ENCODE measurements at regions not wholly inside any gene's neighbourhood (a gene's known extent, or its start where the extent isn't known, plus 50 kb on each side); places are given as distances from the start of the nearest gene placed in this dataset.
"Not testable (repeated sequence)": the region's sequence is repeated elsewhere in the genome, so short reads cannot be mapped to it uniquely, and the experiment has no call there.

GRCh38 chr4:3599951-3600350 lies 67.7 kb upstream of the LRPAP1 start:
- DNase-seq (no peak), ATAC-seq (no peak)
- H3K9me3 ChIP-seq = no peaks in the 10 kb centered on the region
- no peaks in the 10 kb centered on the region for H3K4me1 ChIP-seq
- H3K36me3 ChIP-seq = no peaks in the 10 kb centered on the region
- H3K27me3 ChIP-seq = peaks cover 9% of the 10 kb centered on the region
- no peak overlapping the region for H3K27ac ChIP-seq
- no peak overlapping the region for H3K4me3 ChIP-seq
- intact Hi-C loops (cut with DNase I) = no loop called here
- TF ChIP-seq CTCF (IDR thresholded peaks at IDR 0.05) = no peak

GRCh38 chr4:3598695-3599227 lies 66.5 kb upstream of the LRPAP1 start:
- ATAC-seq (no peak), DNase-seq (no peak)
- Histone ChIP-seq H3K27ac (no peak overlapping the region), H3K4me1 (no peaks in the 10 kb centered on the region), H3K9me3 (no peaks in the 10 kb centered on the region), H3K36me3 (no peaks in the 10 kb centered on the region), H3K4me3 (no peak overlapping the region), H3K27me3 (peaks cover 9% of the 10 kb centered on the region)
- TF ChIP-seq CTCF (IDR thresholded peaks at IDR 0.05) = no peak
- intact Hi-C loops (cut with DNase I) = no loop called here

GRCh38 chr4:3597896-3598505 lies 65.8 kb upstream of the LRPAP1 start:
- H3K27me3 ChIP-seq; DNase-seq; H3K36me3 ChIP-seq; H3K27ac ChIP-seq; H3K4me3 ChIP-seq; intact Hi-C loops (cut with DNase I); H3K4me1 ChIP-seq; ATAC-seq; H3K9me3 ChIP-seq: not testable (repeated sequence)

- H3K36me3 ChIP-seq; DNase-seq; intact Hi-C loops (cut with DNase I); H3K27me3 ChIP-seq; H3K9me3 ChIP-seq; H3K4me1 ChIP-seq; ATAC-seq; H3K27ac ChIP-seq; H3K4me3 ChIP-seq: not testable (repeated sequence)
These were observed 64.9 kb upstream of the LRPAP1 start for GRCh38 chr4:3596957-3597733.

- intact Hi-C loops (cut with DNase I); H3K4me1 ChIP-seq; H3K4me3 ChIP-seq; ATAC-seq; H3K36me3 ChIP-seq; H3K27me3 ChIP-seq; H3K27ac ChIP-seq; H3K9me3 ChIP-seq; DNase-seq: not testable (repeated sequence)
These were observed 63.5 kb upstream of the LRPAP1 start for GRCh38 chr4:3595627-3596291.

- H3K4me1 ChIP-seq; H3K27me3 ChIP-seq; ATAC-seq; H3K36me3 ChIP-seq; H3K27ac ChIP-seq; H3K9me3 ChIP-seq; DNase-seq; intact Hi-C loops (cut with DNase I); H3K4me3 ChIP-seq: not testable (repeated sequence)
These were observed 62.5 kb upstream of the LRPAP1 start for GRCh38 chr4:3594751-3595150.

GRCh38 chr4:3589946-3590924 lies 58.0 kb upstream of the LRPAP1 start:
- H3K36me3 ChIP-seq; ATAC-seq; DNase-seq; H3K4me1 ChIP-seq; H3K9me3 ChIP-seq; H3K27ac ChIP-seq; H3K27me3 ChIP-seq; H3K4me3 ChIP-seq; intact Hi-C loops (cut with DNase I): not testable (repeated sequence)

GRCh38 chr4:3589379-3589778 lies 57.2 kb upstream of the LRPAP1 start:
- H3K27me3 ChIP-seq; ATAC-seq; H3K36me3 ChIP-seq; H3K4me3 ChIP-seq; H3K4me1 ChIP-seq; intact Hi-C loops (cut with DNase I); H3K27ac ChIP-seq; DNase-seq; H3K9me3 ChIP-seq: not testable (repeated sequence)

- H3K27ac ChIP-seq; H3K9me3 ChIP-seq; H3K4me3 ChIP-seq; H3K36me3 ChIP-seq; H3K4me1 ChIP-seq; intact Hi-C loops (cut with DNase I); H3K27me3 ChIP-seq; DNase-seq: not testable (repeated sequence)
- peak; percentile 7 for ATAC-seq
These were observed 56.4 kb upstream of the LRPAP1 start for GRCh38 chr4:3588517-3589194.

GRCh38 chr4:3586596-3586995 lies 54.4 kb upstream of the LRPAP1 start:
- intact Hi-C loops (cut with DNase I); H3K27ac ChIP-seq; H3K36me3 ChIP-seq; H3K4me3 ChIP-seq; ATAC-seq; H3K9me3 ChIP-seq; H3K4me1 ChIP-seq; H3K27me3 ChIP-seq: not testable (repeated sequence)
- peak; percentile 51 for DNase-seq

- H3K36me3 ChIP-seq; intact Hi-C loops (cut with DNase I); H3K4me3 ChIP-seq; H3K4me1 ChIP-seq; DNase-seq; H3K27me3 ChIP-seq; H3K9me3 ChIP-seq; H3K27ac ChIP-seq: not testable (repeated sequence)
- ATAC-seq = peak; percentile 35
These were observed 53.3 kb upstream of the LRPAP1 start for GRCh38 chr4:3585567-3585966.
